GM21447 (cell line): ENCODE measurements at regions not wholly inside any gene's neighbourhood (a gene's known extent, or its start where the extent isn't known, plus 50 kb on each side); places are given as distances from the start of the nearest gene placed in this dataset.
A peak's percentile ranks its signal among the peaks of the same experiment; 100 is the strongest.

Experiments used
- ATAC-seq: cut with Tn5 transposase; IDR thresholded peaks from one replicate; pipeline ENCODE4 v1.9.1; 2021; ENCODE audit not compliant: unreplicated experiment

GRCh38 chr1:96340686-96341085 is 380.9 kb upstream of the PTBP2 start:
- no peak for ATAC-seq

DNA sequence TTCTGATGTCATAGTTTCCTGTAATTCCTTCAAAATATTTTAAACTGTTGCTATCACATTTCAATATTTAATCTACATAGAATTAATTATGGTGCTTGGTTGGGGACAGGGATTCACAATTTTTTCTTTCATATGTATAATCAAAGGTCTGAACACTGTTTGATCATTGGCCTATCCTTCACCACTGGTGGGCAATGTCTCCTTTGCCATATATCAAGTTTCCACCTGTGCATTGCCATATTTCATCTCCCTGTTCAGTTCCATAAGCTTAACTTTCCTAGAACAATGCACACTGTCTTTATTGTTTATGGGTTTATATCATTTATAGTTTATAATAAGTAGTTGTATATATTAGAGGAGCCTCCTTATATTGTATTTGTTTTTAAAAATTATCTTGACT is 374.9 kb upstream of the PTBP2 start:
- ATAC-seq, result no peak

DNA sequence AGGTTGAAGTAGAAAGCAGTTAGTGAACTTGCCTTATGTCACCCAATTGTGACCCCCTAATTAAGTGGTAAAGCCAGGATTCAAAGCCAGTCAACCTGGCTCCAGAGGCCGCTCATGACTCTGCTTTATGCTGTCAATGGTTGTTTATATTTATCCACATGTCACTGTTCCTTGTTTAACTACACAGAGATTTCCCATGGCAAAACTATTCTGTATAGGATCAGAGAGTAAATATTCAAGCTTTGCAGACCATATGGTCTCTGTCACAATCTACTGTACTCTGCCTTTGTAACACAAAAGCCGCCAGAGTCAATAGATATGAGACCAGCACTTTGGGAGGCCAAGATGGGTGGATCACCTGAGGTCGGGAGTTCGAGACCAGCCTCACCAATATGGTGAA is 371.7 kb upstream of the PTBP2 start:
- no peak for ATAC-seq

DNA sequence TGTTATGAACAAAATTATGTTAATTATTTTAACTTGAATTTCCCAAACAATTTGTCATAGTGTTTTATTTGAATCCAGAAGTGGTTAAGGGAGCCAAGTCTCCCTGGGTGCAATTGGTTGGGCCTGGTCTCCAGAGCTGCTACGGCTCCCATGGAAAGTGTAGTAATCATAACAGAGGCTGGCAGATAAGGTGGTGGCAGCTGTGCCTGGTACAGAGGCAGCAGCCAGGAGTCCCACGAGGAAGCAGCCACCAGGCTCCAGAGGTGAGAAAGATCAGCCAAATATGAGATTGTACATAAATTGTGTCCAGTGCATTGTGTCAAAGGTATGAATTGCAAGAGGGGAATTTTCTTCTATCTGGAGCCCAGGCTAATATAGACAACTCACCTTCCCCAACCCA is 368.9 kb upstream of the PTBP2 start:
- ATAC-seq, result no peak

DNA sequence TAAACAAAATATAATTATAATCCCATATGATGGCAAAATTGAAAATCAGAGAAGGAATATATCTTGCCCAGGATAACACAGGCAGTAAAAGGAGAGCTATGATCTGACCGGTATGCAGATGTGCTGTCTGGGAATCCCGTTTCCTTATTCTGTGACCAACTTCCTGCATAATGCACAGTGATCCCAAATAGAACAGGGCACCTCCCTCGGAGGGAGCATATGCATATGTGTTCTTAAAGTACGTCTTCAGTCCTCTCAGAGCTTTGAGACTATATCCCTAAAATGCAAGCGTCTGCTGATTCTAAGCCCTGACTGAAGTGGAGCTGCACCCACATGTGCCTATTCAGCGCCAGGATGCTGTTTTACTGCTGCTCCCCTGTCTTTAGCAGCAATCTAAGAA is 366.1 kb upstream of the PTBP2 start:
- ATAC-seq, result no peak

- no peak for ATAC-seq
These were observed 365.6 kb upstream of the PTBP2 start for GRCh38 chr1:96355961-96356360.

DNA sequence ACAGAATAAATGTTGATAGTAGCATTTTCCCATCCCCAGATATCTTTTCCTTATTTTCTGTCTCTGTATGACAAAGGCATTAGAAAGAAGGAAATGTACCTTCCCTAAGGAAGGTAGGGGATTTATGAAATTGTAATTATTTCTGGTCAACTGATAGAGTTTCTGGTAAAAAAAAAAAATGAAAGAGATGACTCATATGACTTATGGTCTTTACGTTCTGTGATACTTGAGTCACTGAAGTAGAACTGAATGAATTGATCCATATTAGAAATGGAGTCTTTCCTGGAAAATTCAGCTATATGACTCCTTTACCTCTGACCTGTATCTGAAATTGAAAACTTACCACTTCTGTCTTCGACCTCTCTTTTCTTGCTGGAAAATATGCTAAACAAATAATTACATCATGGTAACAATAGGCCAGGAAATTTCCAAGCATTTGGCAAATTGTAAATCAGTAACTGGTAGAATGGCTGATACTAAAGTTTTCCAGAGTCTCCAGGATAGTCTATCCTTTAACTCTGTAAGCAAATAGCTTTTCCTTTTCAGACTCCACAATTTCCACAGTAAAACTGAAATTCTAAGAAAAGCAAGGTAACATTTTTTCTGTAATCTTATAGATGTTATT is 364.3 kb upstream of the PTBP2 start:
- no peak for ATAC-seq

DNA sequence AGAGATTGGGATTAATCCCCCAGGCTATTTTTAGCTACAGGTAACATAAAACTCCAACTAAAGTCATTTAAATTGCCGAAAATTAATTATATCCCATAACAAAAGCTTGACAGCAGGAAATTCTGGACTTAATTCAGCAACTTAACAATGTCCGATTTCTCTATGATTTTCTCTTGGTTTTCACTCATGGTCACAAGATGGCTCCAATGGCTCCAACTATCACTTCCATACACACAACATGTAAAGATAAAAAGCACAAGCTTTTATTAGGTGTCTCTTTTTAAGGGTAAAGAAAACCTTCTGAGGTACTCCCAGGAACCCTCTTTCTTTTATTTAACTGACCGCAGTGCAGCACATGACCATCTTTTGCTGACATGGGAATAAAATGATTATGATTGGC is 363.5 kb upstream of the PTBP2 start:
- ATAC-seq, result no peak

DNA sequence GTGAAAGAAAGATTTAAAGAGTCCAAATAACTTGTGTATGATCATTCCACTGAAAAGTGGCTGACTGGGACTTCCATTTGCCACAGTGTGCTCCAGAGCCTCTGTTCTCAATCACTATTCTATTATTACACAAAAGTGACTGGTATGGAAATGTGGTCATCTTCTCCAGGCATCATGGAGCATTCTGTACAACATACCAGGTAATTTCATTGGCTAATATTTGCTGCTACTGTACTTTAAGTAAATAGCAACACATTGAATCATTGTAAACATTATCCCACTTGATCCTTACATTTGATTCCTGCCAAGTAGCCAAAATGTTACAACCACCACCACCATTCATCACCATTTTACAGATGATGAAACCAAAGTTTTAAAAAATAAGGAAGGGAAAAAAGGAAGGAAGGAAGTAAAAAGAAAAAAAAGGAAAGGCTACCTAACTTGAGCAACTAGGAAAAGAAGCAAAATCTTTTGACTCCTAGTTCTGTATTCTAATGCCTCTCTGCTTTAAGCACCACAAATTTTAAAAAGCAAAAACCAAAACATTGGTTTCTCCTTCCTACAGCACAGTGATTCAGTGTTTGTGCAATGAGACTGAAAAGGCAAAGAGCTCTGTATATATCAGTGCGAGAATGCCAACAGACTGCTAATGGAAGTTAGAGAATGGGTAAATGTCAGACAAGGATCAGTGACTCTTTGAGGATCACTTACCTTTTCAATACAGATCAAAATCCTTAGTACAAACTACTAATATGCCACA is 361.4 kb upstream of the PTBP2 start:
- ATAC-seq, result no peak

- no peak for ATAC-seq
These were observed 360.2 kb upstream of the PTBP2 start for GRCh38 chr1:96361271-96361856.

DNA sequence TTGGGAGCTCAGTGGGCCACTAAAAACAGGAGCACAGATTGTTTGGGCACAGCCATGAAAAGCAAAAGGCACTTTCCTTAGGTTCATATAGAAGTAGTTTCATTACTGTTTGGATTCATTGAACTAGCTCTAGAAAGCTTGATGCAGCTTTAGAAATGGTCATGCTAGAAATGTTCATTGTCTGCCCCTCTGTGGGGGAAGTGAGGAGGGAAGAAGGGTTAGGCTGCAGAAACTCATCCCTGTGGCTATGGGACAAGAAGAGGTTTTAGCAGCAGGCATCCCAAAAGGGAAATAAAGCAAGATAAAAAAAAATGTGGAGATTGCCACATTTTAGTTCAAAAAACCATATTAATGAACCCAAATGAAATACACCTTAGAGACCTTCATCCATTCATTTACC is 359.6 kb upstream of the PTBP2 start:
- ATAC-seq, result no peak

- ATAC-seq, result peak; percentile 69
These were observed 359.0 kb upstream of the PTBP2 start for GRCh38 chr1:96362623-96363022.

DNA sequence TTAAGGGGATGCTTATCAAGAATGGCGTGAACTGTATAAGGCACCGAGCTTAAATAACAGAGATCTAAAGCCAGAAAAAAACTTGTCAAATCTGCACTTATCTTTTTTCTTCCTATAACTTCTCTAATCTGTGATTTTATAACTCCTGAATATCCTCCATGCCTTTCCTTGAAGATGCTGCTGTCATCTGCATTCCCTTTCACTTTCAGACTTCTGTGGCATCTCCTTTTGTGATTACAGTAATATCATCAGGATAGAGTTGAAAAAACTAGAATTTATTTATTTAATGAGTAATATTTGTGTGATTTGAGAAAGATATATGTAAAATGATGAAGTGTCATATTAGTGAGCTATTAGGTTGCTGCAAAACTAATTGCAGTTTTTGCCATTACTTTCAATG is 357.8 kb upstream of the PTBP2 start:
- ATAC-seq, result no peak

DNA sequence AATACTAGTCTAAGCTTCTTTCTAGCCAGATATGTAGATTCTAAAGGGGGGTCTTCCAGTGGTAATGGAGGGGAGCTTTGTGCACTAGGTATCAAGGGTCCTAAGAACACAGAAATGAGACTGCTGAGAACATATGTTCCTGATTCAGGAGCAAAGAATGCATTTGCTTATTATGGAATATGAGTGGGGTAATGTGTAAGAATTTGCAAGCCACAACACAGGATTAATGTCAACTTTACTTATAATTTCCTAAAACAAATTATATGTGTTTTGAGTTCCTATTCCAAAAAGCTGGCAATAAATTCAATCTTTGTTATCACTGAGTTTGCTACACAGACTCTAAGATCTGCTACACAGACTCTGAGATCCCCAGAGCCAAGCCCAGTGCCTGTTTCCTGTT is 357.0 kb upstream of the PTBP2 start:
- ATAC-seq, result no peak

DNA sequence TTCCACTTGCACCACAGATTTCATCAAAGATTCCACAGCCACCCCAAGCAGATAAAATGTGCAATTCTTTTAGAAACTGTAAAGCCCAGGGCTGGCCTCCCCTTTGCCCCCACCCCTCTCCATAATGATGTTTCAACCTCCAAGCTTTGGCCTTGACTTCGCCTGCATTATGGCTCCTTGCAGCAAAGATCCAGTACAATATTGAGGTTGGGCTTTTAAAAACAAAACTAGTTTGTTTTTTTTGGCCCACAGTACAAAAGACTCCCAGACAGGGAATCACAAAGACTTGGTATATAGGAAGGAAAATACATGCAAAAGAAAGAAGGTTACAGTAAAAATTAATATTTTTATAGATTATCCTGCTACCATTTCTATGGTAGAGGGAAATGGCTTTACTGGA is 356.5 kb upstream of the PTBP2 start:
- ATAC-seq, result no peak

GRCh38 chr1:96365596-96366390 is 355.8 kb upstream of the PTBP2 start:
- ATAC-seq, result no peak

DNA sequence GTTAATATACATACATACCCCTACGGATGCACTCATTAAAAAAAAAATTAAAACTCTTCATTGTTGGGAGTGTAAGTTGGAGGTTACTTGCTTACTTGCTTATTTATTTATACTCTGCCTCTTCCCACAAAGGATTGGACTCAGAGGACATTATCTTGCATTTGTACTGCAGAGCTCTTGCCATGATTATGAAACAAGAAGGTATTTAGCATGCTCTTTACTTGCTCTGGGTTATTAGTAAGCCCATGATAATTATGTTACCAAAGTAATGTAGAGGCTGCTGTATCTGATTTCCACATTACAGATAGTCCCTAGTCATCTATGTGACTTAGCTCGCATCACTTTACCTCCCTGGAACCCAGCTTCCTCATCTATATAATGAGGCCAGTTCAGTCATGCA is 355.1 kb upstream of the PTBP2 start:
- ATAC-seq, result no peak

DNA sequence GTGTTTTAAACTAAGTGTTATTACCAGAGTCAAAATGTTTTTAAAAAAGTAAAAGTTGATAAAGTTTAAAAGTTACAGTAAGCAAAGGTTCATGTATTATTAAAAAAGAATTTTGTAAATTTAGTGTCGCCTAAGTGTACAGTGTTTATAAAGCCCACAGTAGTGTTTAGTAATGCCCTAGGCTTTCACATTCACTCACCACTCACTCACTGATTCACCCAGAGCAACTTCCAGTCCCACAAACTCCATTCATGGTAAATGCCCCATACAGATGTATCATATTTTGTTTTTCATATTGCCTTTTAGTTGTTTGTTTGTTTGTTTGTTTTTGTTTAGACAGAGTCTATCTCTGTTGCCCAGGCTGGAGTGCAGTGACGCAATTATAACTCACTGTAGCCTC is 353.8 kb upstream of the PTBP2 start:
- ATAC-seq, result no peak

DNA sequence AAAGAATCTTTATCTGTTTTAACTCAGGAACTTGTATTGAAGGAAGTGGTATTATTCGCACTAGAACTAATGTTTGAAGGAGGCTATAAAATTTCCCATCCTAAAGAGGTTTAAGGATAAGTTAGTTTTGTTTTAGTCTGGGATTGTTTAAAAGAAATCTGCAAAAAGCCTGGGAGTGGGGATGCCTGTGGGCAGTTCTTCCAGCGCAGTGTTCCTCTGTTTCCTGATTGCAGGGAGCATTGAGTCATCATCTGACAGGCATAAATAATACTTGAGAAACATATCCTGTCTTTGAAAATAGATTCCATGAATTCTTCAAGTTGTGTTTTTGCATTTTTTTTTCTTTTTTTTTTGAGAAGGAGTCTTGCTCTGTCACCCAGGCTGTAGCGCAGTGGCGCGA is 350.8 kb upstream of the PTBP2 start:
- no peak for ATAC-seq

GRCh38 chr1:96372881-96373280 is 348.7 kb upstream of the PTBP2 start:
- ATAC-seq, result no peak

GRCh38 chr1:96374076-96374762 is 347.4 kb upstream of the PTBP2 start:
- no peak for ATAC-seq
